ENCODE measurements at regions not wholly inside any gene's neighbourhood (a gene's known extent, or its start where the extent isn't known, plus 50 kb on each side); places are given as distances from the start of the nearest gene placed in this dataset.

DNA sequence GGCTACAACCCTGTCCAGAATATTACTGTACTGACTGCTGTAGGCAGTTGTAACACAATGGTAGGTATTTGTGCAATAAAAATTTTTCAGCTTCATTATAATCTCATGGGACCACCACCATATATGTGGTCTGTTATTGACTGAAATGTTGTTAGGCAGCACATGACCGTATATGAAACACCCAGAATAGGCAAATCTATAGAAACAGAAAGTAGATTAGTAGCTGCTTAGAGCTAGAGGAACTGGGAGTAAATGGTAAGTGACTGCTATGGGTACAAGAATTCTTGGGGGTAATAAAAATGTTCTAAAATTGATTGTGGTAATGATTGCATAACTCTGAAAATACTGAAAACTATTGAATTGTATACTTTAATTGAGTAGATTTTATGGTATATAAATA, 185.7 kb downstream of the ESM1 start:
- ATAC-seq = no peak
- WGBS, 2 donors (ENCODE audit: low coverage in 1 of 2) = 50 to 89% methylated on average over 1 of the region's 1 CpG
- no peak for TF ChIP-seq POLR2A (IDR thresholded peaks at IDR 0.05)
- TF ChIP-seq EP300 (IDR thresholded peaks at IDR 0.05) = no peak
- TF ChIP-seq, protein P1, sequence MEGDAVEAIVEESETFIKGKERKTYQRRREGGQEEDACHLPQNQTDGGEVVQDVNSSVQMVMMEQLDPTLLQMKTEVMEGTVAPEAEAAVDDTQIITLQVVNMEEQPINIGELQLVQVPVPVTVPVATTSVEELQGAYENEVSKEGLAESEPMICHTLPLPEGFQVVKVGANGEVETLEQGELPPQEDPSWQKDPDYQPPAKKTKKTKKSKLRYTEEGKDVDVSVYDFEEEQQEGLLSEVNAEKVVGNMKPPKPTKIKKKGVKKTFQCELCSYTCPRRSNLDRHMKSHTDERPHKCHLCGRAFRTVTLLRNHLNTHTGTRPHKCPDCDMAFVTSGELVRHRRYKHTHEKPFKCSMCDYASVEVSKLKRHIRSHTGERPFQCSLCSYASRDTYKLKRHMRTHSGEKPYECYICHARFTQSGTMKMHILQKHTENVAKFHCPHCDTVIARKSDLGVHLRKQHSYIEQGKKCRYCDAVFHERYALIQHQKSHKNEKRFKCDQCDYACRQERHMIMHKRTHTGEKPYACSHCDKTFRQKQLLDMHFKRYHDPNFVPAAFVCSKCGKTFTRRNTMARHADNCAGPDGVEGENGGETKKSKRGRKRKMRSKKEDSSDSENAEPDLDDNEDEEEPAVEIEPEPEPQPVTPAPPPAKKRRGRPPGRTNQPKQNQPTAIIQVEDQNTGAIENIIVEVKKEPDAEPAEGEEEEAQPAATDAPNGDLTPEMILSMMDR (IDR thresholded peaks at IDR 0.05) = no peak
- TF ChIP-seq POLR2AphosphoS5 (IDR thresholded peaks at IDR 0.05) = no peak

DNA sequence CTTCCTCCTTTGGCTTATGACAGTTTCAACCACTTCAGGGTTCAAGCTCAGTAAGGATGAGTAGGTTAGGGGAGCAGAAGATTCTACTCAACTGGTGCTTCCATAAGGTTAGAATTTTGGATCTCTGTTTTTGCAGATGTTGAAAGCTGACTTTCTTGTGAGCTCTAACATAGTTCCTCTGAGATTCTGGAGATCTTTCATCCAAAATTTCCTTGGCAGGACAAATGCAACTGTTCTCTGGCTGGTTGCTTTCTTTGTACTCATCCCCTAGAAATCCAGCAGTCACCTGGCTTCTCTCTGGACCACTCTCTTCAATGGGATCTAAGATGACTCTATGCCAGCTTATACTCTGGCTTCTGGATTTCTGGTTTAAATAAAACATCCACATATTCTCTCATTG, 189.6 kb downstream of the ESM1 start:
- Histone ChIP-seq H3K9me3 (no peaks in the 10 kb centered on the region), H3K27me3 (no peaks in the 10 kb centered on the region), H3K4me3 (no peak overlapping the region), H3K27ac (no peak overlapping the region), H3K4me1 (no peaks in the 10 kb centered on the region), H3K36me3 (no peaks in the 10 kb centered on the region)
- TF ChIP-seq EP300 (IDR thresholded peaks at IDR 0.05) (no peak), POLR2AphosphoS5 (IDR thresholded peaks at IDR 0.05) (no peak), POLR2A (IDR thresholded peaks at IDR 0.05) (no peak)
- TF ChIP-seq, protein P1 (IDR thresholded peaks at IDR 0.05) = no peak
- no peak for ATAC-seq

More for the DNA sequence above, 185.7 kb downstream of the ESM1 start:
- no peaks in the 10 kb centered on the region for H3K36me3 ChIP-seq
- H3K9me3 ChIP-seq = no peaks in the 10 kb centered on the region
- H3K27me3 ChIP-seq = no peaks in the 10 kb centered on the region
- H3K4me1 ChIP-seq = no peaks in the 10 kb centered on the region
- no peak overlapping the region for H3K27ac ChIP-seq
- no peak overlapping the region for H3K4me3 ChIP-seq

DNA sequence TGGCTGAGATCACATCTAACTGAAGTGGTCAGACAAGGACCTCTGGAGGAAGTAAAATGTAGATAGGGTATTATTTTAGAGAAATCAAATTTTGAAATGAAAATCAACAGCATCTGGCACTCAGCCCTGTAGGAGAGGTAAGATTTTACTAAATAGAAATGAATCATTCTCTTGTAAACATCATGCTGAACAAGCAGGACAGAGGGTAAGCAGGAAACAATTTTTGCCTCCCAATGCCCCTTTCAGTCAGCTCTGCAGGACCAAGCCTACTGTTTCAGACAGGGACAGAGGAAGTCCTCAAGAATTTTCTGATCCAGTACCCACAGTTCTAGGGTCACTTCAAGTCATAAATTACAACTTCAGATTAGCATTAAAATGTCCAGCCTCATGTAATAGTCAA, 190.1 kb downstream of the ESM1 start:
- H3K27ac ChIP-seq = no peak overlapping the region

DNA sequence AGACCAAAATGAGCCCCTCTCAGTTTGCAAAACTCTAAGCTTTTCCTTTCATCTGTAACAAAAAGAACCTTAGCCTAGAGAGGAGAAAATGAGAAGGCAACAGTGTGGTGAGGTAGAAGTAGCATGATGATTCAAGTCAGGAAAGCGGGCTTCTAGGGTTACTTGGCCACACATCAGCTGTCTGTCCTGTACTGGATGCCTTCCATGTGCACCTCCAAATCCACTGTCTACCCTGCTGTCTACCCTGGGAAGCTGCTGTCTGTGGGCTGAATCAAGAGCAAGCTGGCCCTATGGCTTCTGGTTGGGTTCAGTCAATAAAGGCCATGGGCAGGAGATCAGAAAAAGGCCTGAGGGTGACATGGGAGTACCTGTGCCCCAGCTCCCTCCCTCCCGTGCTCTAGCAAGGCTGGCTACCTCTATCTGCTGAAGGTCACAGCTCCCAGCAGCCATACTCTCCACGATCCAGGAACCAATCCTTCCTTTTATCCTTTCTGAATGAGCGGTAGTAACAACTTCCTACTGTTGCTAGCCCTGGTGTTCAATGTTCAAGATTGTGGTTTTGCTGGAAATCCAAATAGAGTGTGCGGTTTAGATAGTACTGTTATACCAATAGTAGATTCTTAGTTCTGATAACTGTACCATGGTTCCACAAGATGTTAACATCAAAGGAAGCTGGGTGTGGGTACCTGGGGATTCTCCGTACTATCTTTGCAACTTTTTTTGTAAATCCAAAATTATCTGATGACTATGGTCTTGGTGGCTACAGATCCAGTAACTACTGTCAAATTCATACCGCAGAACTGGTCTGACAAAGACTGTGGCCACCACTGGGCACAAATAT, 191.0 kb downstream of the ESM1 start:
- 88 to 95% methylated on average over 4 to 6 of the region's 7 CpGs for WGBS, 2 donors (ENCODE audit: low coverage in 1 of 2)
- TF ChIP-seq, protein P1 (IDR thresholded peaks at IDR 0.05) = no peak
- no peak for TF ChIP-seq EP300 (IDR thresholded peaks at IDR 0.05)
- TF ChIP-seq POLR2AphosphoS5 (IDR thresholded peaks at IDR 0.05) = no peak
- TF ChIP-seq POLR2A (IDR thresholded peaks at IDR 0.05) = no peak
- no peaks in the 10 kb centered on the region for H3K9me3 ChIP-seq
- no peaks in the 10 kb centered on the region for H3K27me3 ChIP-seq
- no peaks in the 10 kb centered on the region for H3K36me3 ChIP-seq
- no peak overlapping the region for H3K4me3 ChIP-seq
- no peaks in the 10 kb centered on the region for H3K4me1 ChIP-seq
- no peak overlapping the region for H3K27ac ChIP-seq
- no peak for ATAC-seq

More for the DNA sequence above, 190.1 kb downstream of the ESM1 start:
- TF ChIP-seq, protein P1 (IDR thresholded peaks at IDR 0.05) = no peak
- TF ChIP-seq EP300 (IDR thresholded peaks at IDR 0.05) (no peak), POLR2AphosphoS5 (IDR thresholded peaks at IDR 0.05) (no peak), POLR2A (IDR thresholded peaks at IDR 0.05) (no peak)
- H3K36me3 ChIP-seq = no peaks in the 10 kb centered on the region
- H3K4me3 ChIP-seq = no peak overlapping the region
- no peaks in the 10 kb centered on the region for H3K9me3 ChIP-seq
- no peaks in the 10 kb centered on the region for H3K27me3 ChIP-seq
- ATAC-seq = no peak
- H3K4me1 ChIP-seq = no peaks in the 10 kb centered on the region

DNA sequence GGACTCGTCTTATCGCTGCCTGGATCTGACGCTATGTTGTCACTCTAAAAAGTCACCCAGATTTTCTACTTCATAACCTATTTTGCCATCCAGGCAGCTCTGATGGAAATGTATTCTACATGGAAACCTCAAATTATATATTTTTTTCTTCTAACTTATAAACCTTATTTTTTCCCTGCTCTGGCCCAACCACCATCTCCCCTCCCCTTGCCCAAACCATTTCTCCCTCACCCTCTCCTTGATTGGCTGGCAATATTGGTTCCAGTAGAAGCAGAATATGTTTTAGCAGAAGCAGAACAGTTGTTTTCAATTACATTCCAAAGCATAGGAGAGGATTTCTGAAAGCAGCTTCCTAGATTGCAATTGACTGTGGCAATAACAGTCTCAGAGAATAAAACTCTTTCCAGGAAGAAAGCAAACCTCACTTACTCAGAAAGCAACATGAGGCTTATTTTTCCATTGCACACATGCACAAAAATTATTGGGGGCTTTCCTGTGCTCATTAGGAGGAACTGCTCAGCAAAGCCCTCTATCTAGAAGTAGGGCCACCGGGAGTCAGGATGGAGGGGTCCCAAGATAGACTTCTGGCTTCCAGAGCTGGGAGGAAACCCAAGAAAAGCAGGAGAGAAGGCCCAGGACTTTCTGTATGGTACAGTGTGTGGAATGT, 191.8 kb downstream of the ESM1 start:
- TF ChIP-seq POLR2A (IDR thresholded peaks at IDR 0.05) (no peak), POLR2AphosphoS5 (IDR thresholded peaks at IDR 0.05) (no peak), EP300 (IDR thresholded peaks at IDR 0.05) (no peak)
- TF ChIP-seq, protein P1 (IDR thresholded peaks at IDR 0.05) = no peak
- no peaks in the 10 kb centered on the region for H3K9me3 ChIP-seq
- H3K36me3 ChIP-seq = no peaks in the 10 kb centered on the region
- no peak for ATAC-seq
- H3K27ac ChIP-seq = no peak overlapping the region
- WGBS, 2 donors (ENCODE audit: low coverage in 1 of 2) = 76 to 79% methylated on average over 2 to 4 of the region's 4 CpGs
- H3K27me3 ChIP-seq = no peaks in the 10 kb centered on the region
- H3K4me1 ChIP-seq = no peaks in the 10 kb centered on the region
- no peak overlapping the region for H3K4me3 ChIP-seq
